ENCODE measurements at regions not wholly inside any gene's neighbourhood (a gene's known extent, or its start where the extent isn't known, plus 50 kb on each side); places are given as distances from the start of the nearest gene placed in this dataset.
"Not testable (repeated sequence)": the region's sequence is repeated elsewhere in the genome, so short reads cannot be mapped to it uniquely, and the experiment has no call there.

GRCh38 chr14:86364634-86365033, 834.7 kb downstream of the FLRT2 start:
- Histone ChIP-seq H3K9me3 (ENCODE audit: control insufficient read depth in 2 of 2, low read length in 2 of 2) (no peaks in the 10 kb centered on the region), H3K27me3 (ENCODE audit: control insufficient read depth in 2 of 2, insufficient read depth in 2 of 2, low read length in 2 of 2) (no peaks in the 10 kb centered on the region), H3K9ac (ENCODE audit: low read depth in 1 of 2, low read length in 2 of 2) (no peak overlapping the region), H3K4me1 (ENCODE audit: control insufficient read depth in 2 of 2, insufficient read depth in 2 of 2, low read length in 2 of 2) (no peaks in the 10 kb centered on the region), H3K4me3 (ENCODE audit: low read length in 2 of 2) (no peak overlapping the region), H3K36me3 (ENCODE audit: control insufficient read depth in 2 of 2, insufficient read depth in 2 of 2, low read length in 2 of 2) (no peaks in the 10 kb centered on the region), H3K27ac (ENCODE audit: low read depth in 2 of 2, low read length in 2 of 2) (no peak overlapping the region)

GRCh38 chr14:86363576-86363975, 833.6 kb downstream of the FLRT2 start:
- H3K9ac ChIP-seq (ENCODE audit: low read depth in 1 of 2, low read length in 2 of 2) = no peak overlapping the region
- H3K27ac ChIP-seq (ENCODE audit: low read depth in 2 of 2, low read length in 2 of 2) = no peak overlapping the region
- no peaks in the 10 kb centered on the region for H3K9me3 ChIP-seq (ENCODE audit: control insufficient read depth in 2 of 2, low read length in 2 of 2)
- no peaks in the 10 kb centered on the region for H3K4me1 ChIP-seq (ENCODE audit: control insufficient read depth in 2 of 2, insufficient read depth in 2 of 2, low read length in 2 of 2)
- H3K4me3 ChIP-seq (ENCODE audit: low read length in 2 of 2) = no peak overlapping the region
- no peaks in the 10 kb centered on the region for H3K27me3 ChIP-seq (ENCODE audit: control insufficient read depth in 2 of 2, insufficient read depth in 2 of 2, low read length in 2 of 2)
- no peaks in the 10 kb centered on the region for H3K36me3 ChIP-seq (ENCODE audit: control insufficient read depth in 2 of 2, insufficient read depth in 2 of 2, low read length in 2 of 2)

GRCh38 chr14:86363047-86363446, 833.1 kb downstream of the FLRT2 start:
- no peak overlapping the region for H3K27ac ChIP-seq (ENCODE audit: low read depth in 2 of 2, low read length in 2 of 2)
- H3K9me3 ChIP-seq (ENCODE audit: control insufficient read depth in 2 of 2, low read length in 2 of 2) = no peaks in the 10 kb centered on the region
- H3K4me1 ChIP-seq (ENCODE audit: control insufficient read depth in 2 of 2, insufficient read depth in 2 of 2, low read length in 2 of 2) = no peaks in the 10 kb centered on the region
- H3K4me3 ChIP-seq (ENCODE audit: low read length in 2 of 2) = no peak overlapping the region
- no peaks in the 10 kb centered on the region for H3K27me3 ChIP-seq (ENCODE audit: control insufficient read depth in 2 of 2, insufficient read depth in 2 of 2, low read length in 2 of 2)
- no peak overlapping the region for H3K9ac ChIP-seq (ENCODE audit: low read depth in 1 of 2, low read length in 2 of 2)
- H3K36me3 ChIP-seq (ENCODE audit: control insufficient read depth in 2 of 2, insufficient read depth in 2 of 2, low read length in 2 of 2) = no peaks in the 10 kb centered on the region

- H3K4me1 ChIP-seq (ENCODE audit: control insufficient read depth in 2 of 2, insufficient read depth in 2 of 2, low read length in 2 of 2) = no peaks in the 10 kb centered on the region
- H3K9me3 ChIP-seq (ENCODE audit: control insufficient read depth in 2 of 2, low read length in 2 of 2) = no peaks in the 10 kb centered on the region
- H3K36me3 ChIP-seq (ENCODE audit: control insufficient read depth in 2 of 2, insufficient read depth in 2 of 2, low read length in 2 of 2) = no peaks in the 10 kb centered on the region
- H3K9ac ChIP-seq (ENCODE audit: low read depth in 1 of 2, low read length in 2 of 2) = no peak overlapping the region
- H3K27me3 ChIP-seq (ENCODE audit: control insufficient read depth in 2 of 2, insufficient read depth in 2 of 2, low read length in 2 of 2) = no peaks in the 10 kb centered on the region
- no peak overlapping the region for H3K4me3 ChIP-seq (ENCODE audit: low read length in 2 of 2)
- no peak overlapping the region for H3K27ac ChIP-seq (ENCODE audit: low read depth in 2 of 2, low read length in 2 of 2)
Measured at GRCh38 chr14:86357876-86358275, 827.9 kb downstream of the FLRT2 start.

GRCh38 chr14:86357119-86357518, 827.2 kb downstream of the FLRT2 start:
- Histone ChIP-seq H3K36me3 (ENCODE audit: control insufficient read depth in 2 of 2, insufficient read depth in 2 of 2, low read length in 2 of 2) (no peaks in the 10 kb centered on the region), H3K4me3 (ENCODE audit: low read length in 2 of 2) (no peak overlapping the region), H3K27ac (ENCODE audit: low read depth in 2 of 2, low read length in 2 of 2) (no peak overlapping the region), H3K4me1 (ENCODE audit: control insufficient read depth in 2 of 2, insufficient read depth in 2 of 2, low read length in 2 of 2) (no peaks in the 10 kb centered on the region), H3K9me3 (ENCODE audit: control insufficient read depth in 2 of 2, low read length in 2 of 2) (no peaks in the 10 kb centered on the region), H3K9ac (ENCODE audit: low read depth in 1 of 2, low read length in 2 of 2) (no peak overlapping the region), H3K27me3 (ENCODE audit: control insufficient read depth in 2 of 2, insufficient read depth in 2 of 2, low read length in 2 of 2) (no peaks in the 10 kb centered on the region)

GRCh38 chr14:86346818-86347384, 817.0 kb downstream of the FLRT2 start:
- Histone ChIP-seq H3K9me3 (ENCODE audit: control insufficient read depth in 2 of 2, low read length in 2 of 2) (peaks cover 2 to 4% of the 10 kb centered on the region in 2 donors), H3K9ac (ENCODE audit: low read depth in 1 of 2, low read length in 2 of 2) (no peak overlapping the region), H3K4me1 (ENCODE audit: control insufficient read depth in 2 of 2, insufficient read depth in 2 of 2, low read length in 2 of 2) (no peaks in the 10 kb centered on the region), H3K4me3 (ENCODE audit: low read length in 2 of 2) (no peak overlapping the region), H3K27me3 (ENCODE audit: control insufficient read depth in 2 of 2, insufficient read depth in 2 of 2, low read length in 2 of 2) (no peaks in the 10 kb centered on the region), H3K36me3 (ENCODE audit: control insufficient read depth in 2 of 2, insufficient read depth in 2 of 2, low read length in 2 of 2) (no peaks in the 10 kb centered on the region), H3K27ac (ENCODE audit: low read depth in 2 of 2, low read length in 2 of 2) (no peak overlapping the region)

- H3K9me3 ChIP-seq (ENCODE audit: control insufficient read depth in 2 of 2, low read length in 2 of 2) = peaks cover 0 to 5% of the 10 kb centered on the region in 2 donors
- H3K27me3 ChIP-seq (ENCODE audit: control insufficient read depth in 2 of 2, insufficient read depth in 2 of 2, low read length in 2 of 2) = no peaks in the 10 kb centered on the region
- no peak overlapping the region for H3K27ac ChIP-seq (ENCODE audit: low read depth in 2 of 2, low read length in 2 of 2)
- H3K36me3 ChIP-seq (ENCODE audit: control insufficient read depth in 2 of 2, insufficient read depth in 2 of 2, low read length in 2 of 2) = no peaks in the 10 kb centered on the region
- H3K9ac ChIP-seq (ENCODE audit: low read depth in 1 of 2, low read length in 2 of 2) = no peak overlapping the region
- H3K4me3 ChIP-seq (ENCODE audit: low read length in 2 of 2) = no peak overlapping the region
- H3K4me1 ChIP-seq (ENCODE audit: control insufficient read depth in 2 of 2, insufficient read depth in 2 of 2, low read length in 2 of 2) = no peaks in the 10 kb centered on the region
Measured at GRCh38 chr14:86334355-86334754, 804.4 kb downstream of the FLRT2 start.

- H3K36me3 ChIP-seq (ENCODE audit: control insufficient read depth in 2 of 2, insufficient read depth in 2 of 2, low read length in 2 of 2) = no peaks in the 10 kb centered on the region
- no peaks in the 10 kb centered on the region for H3K4me1 ChIP-seq (ENCODE audit: control insufficient read depth in 2 of 2, insufficient read depth in 2 of 2, low read length in 2 of 2)
- peaks cover 0 to 5% of the 10 kb centered on the region in 2 donors for H3K9me3 ChIP-seq (ENCODE audit: control insufficient read depth in 2 of 2, low read length in 2 of 2)
- H3K27ac ChIP-seq (ENCODE audit: low read depth in 2 of 2, low read length in 2 of 2) = no peak overlapping the region
- H3K9ac ChIP-seq (ENCODE audit: low read depth in 1 of 2, low read length in 2 of 2) = no peak overlapping the region
- no peaks in the 10 kb centered on the region for H3K27me3 ChIP-seq (ENCODE audit: control insufficient read depth in 2 of 2, insufficient read depth in 2 of 2, low read length in 2 of 2)
- H3K4me3 ChIP-seq (ENCODE audit: low read length in 2 of 2) = no peak overlapping the region
Measured at GRCh38 chr14:86333493-86333892, 803.5 kb downstream of the FLRT2 start.

- peaks cover 0 to 2% of the 10 kb centered on the region in 2 donors for H3K9me3 ChIP-seq (ENCODE audit: control insufficient read depth in 2 of 2, low read length in 2 of 2)
- H3K36me3 ChIP-seq (ENCODE audit: control insufficient read depth in 2 of 2, insufficient read depth in 2 of 2, low read length in 2 of 2) = no peaks in the 10 kb centered on the region
- no peaks in the 10 kb centered on the region for H3K27me3 ChIP-seq (ENCODE audit: control insufficient read depth in 2 of 2, insufficient read depth in 2 of 2, low read length in 2 of 2)
- H3K4me3 ChIP-seq (ENCODE audit: low read length in 2 of 2) = no peak overlapping the region
- H3K9ac ChIP-seq (ENCODE audit: low read depth in 1 of 2, low read length in 2 of 2) = no peak overlapping the region
- no peaks in the 10 kb centered on the region for H3K4me1 ChIP-seq (ENCODE audit: control insufficient read depth in 2 of 2, insufficient read depth in 2 of 2, low read length in 2 of 2)
- H3K27ac ChIP-seq (ENCODE audit: low read depth in 2 of 2, low read length in 2 of 2) = no peak overlapping the region
Measured at GRCh38 chr14:86331341-86331740, 801.4 kb downstream of the FLRT2 start.

GRCh38 chr14:86321151-86321550, 791.2 kb downstream of the FLRT2 start:
- H3K9me3 ChIP-seq (ENCODE audit: control insufficient read depth in 2 of 2, low read length in 2 of 2) = no peaks in the 10 kb centered on the region
- H3K36me3 ChIP-seq (ENCODE audit: control insufficient read depth in 2 of 2, insufficient read depth in 2 of 2, low read length in 2 of 2) = no peaks in the 10 kb centered on the region
- H3K4me3 ChIP-seq (ENCODE audit: low read length in 2 of 2) = no peak overlapping the region
- no peak overlapping the region for H3K9ac ChIP-seq (ENCODE audit: low read depth in 1 of 2, low read length in 2 of 2)
- no peaks in the 10 kb centered on the region for H3K4me1 ChIP-seq (ENCODE audit: control insufficient read depth in 2 of 2, insufficient read depth in 2 of 2, low read length in 2 of 2)
- no peaks in the 10 kb centered on the region for H3K27me3 ChIP-seq (ENCODE audit: control insufficient read depth in 2 of 2, insufficient read depth in 2 of 2, low read length in 2 of 2)
- H3K27ac ChIP-seq (ENCODE audit: low read depth in 2 of 2, low read length in 2 of 2) = no peak overlapping the region

GRCh38 chr14:86312154-86312665, 782.3 kb downstream of the FLRT2 start:
- not testable (repeated sequence) for H3K4me1 ChIP-seq (ENCODE audit: control insufficient read depth in 2 of 2, insufficient read depth in 2 of 2, low read length in 2 of 2); H3K27me3 ChIP-seq (ENCODE audit: control insufficient read depth in 2 of 2, insufficient read depth in 2 of 2, low read length in 2 of 2); H3K9me3 ChIP-seq (ENCODE audit: control insufficient read depth in 2 of 2, low read length in 2 of 2); H3K4me3 ChIP-seq (ENCODE audit: low read length in 2 of 2); H3K9ac ChIP-seq (ENCODE audit: low read depth in 1 of 2, low read length in 2 of 2); H3K27ac ChIP-seq (ENCODE audit: low read depth in 2 of 2, low read length in 2 of 2); H3K36me3 ChIP-seq (ENCODE audit: control insufficient read depth in 2 of 2, insufficient read depth in 2 of 2, low read length in 2 of 2)
